ENCODE measurements at regions not wholly inside any gene's neighbourhood (a gene's known extent, or its start where the extent isn't known, plus 50 kb on each side); places are given as distances from the start of the nearest gene placed in this dataset.

- H3K27ac ChIP-seq (ENCODE audit: extremely low read depth, low read depth, low read length): no peak overlapping the region
- DNase-seq (ENCODE audit: extremely low read depth in 1 of 4, low spot score in 3 of 4) (no peak), ATAC-seq (no peak), FAIRE-seq (no peak)
- H3K9me1 ChIP-seq (ENCODE audit: control insufficient read depth, insufficient read depth, low read length): no peaks in the 10 kb centered on the region
- in situ Hi-C loops (cut with MboI): no loop called here
- H3K79me2 ChIP-seq (ENCODE audit: control insufficient read depth, insufficient read depth, low read length): no peaks in the 10 kb centered on the region
- no peaks in the 10 kb centered on the region for H3K9me3 ChIP-seq (replicated peaks; ENCODE audit: control insufficient read depth, insufficient read depth, low read depth, low read length)
- no peak overlapping the region for H3K9ac ChIP-seq (ENCODE audit: insufficient read depth in 1 of 2, low read depth in 2 of 2, low read length in 2 of 2)
- no peaks in the 10 kb centered on the region for H3K36me3 ChIP-seq (ENCODE audit: control insufficient read depth, insufficient read depth, low read length)
- H3K4me1 ChIP-seq (replicated peaks in 1 of 2; ENCODE audit: control insufficient read depth in 2 of 2, insufficient read depth in 2 of 2, low read length in 2 of 2): no peaks in the 10 kb centered on the region
- ChIA-PET CTCF (ENCODE audit: low intra/inter-chr PET ratio) (interaction anchor here (0.5 kb wide), 1 partner anchor 1290 kb away, joined by 3 read pairs; no protein-coding TSS in a partner anchor), POLR2A (no interaction called here)
- BruUV-seq (replicated peaks): no TSS peak
- TF ChIP-seq RBBP5 (IDR thresholded peaks at IDR 0.05; ENCODE audit: borderline replicate concordance, insufficient read depth, low read length, poor library complexity, severe bottlenecking) (no peak), ZEB2 (IDR thresholded peaks at IDR 0.05) (no peak), MTA3 (IDR thresholded peaks at IDR 0.05; ENCODE audit: borderline replicate concordance) (no peak)
- no peak overlapping the region for H3K4me2 ChIP-seq (ENCODE audit: insufficient read depth, low read length)
- H3K27me3 ChIP-seq (ENCODE audit: control insufficient read depth in 2 of 2, insufficient read depth in 2 of 2, low read length in 2 of 2): no peaks in the 10 kb centered on the region
- H4K20me1 ChIP-seq (replicated peaks; ENCODE audit: control insufficient read depth, insufficient read depth, low read length): no peaks in the 10 kb centered on the region
- no peak overlapping the region for H3K4me3 ChIP-seq
- intact Hi-C loops (cut with micrococcal nuclease): no loop called here
- no peak overlapping the region for H2AFZ ChIP-seq (ENCODE audit: low read depth, low read length)
- 0% methylated on average over 2 of the region's 2 CpGs for WGBS (ENCODE audit: insufficient coverage, low coverage, missing lambda C conversion rate)
Observed at GRCh38 chr5:34410411-34411139, 245.6 kb upstream of the RAI14 start.

- no peaks in the 10 kb centered on the region for H3K9me3 ChIP-seq (replicated peaks; ENCODE audit: control insufficient read depth, insufficient read depth, low read depth, low read length)
- no peak for DNase-seq (ENCODE audit: extremely low read depth in 1 of 4, low spot score in 3 of 4)
- ChIA-PET POLR2A (no interaction called here), CTCF (ENCODE audit: low intra/inter-chr PET ratio) (no interaction called here)
- no peak overlapping the region for H2AFZ ChIP-seq (ENCODE audit: low read depth, low read length)
- no peak overlapping the region for H3K4me3 ChIP-seq
- no peaks in the 10 kb centered on the region for H3K79me2 ChIP-seq (ENCODE audit: control insufficient read depth, insufficient read depth, low read length)
- H3K27me3 ChIP-seq (ENCODE audit: control insufficient read depth in 2 of 2, insufficient read depth in 2 of 2, low read length in 2 of 2): no peaks in the 10 kb centered on the region
- no peaks in the 10 kb centered on the region for H4K20me1 ChIP-seq (replicated peaks; ENCODE audit: control insufficient read depth, insufficient read depth, low read length)
- H3K4me1 ChIP-seq (replicated peaks in 1 of 2; ENCODE audit: control insufficient read depth in 2 of 2, insufficient read depth in 2 of 2, low read length in 2 of 2): no peaks in the 10 kb centered on the region
- no peak for ATAC-seq
- TF ChIP-seq ELK3 (CRISPR knock-in tag; IDR thresholded peaks at IDR 0.05) (no peak), FOXK1 (CRISPR knock-in tag; IDR thresholded peaks at IDR 0.05; ENCODE audit: borderline replicate concordance) (no peak), MEF2D (tag; conservative IDR thresholded peaks at IDR 0.05; ENCODE audit: low read depth) (no peak)
- no peaks in the 10 kb centered on the region for H3K9me1 ChIP-seq (ENCODE audit: control insufficient read depth, insufficient read depth, low read length)
- in situ Hi-C loops (cut with MboI) (no loop called here), intact Hi-C loops (cut with micrococcal nuclease) (no loop called here)
- no peak overlapping the region for H3K27ac ChIP-seq (ENCODE audit: extremely low read depth, low read depth, low read length)
- FAIRE-seq: no peak
- no peaks in the 10 kb centered on the region for H3K36me3 ChIP-seq (ENCODE audit: control insufficient read depth, insufficient read depth, low read length)
- BruUV-seq (replicated peaks): no TSS peak
- no peak overlapping the region for H3K9ac ChIP-seq (ENCODE audit: insufficient read depth in 1 of 2, low read depth in 2 of 2, low read length in 2 of 2)
- no peak overlapping the region for H3K4me2 ChIP-seq (ENCODE audit: insufficient read depth, low read length)
Observed at GRCh38 chr5:34411470-34412346, 244.4 kb upstream of the RAI14 start.

Data from K562 (cell line).